GM12891 (cell line): ENCODE measurements at regions not wholly inside any gene's neighbourhood (a gene's known extent, or its start where the extent isn't known, plus 50 kb on each side); places are given as distances from the start of the nearest gene placed in this dataset.

ENCODE experiments used
- PAX5 ChIP-seq: IDR thresholded peaks from 2 replicates; pipeline ENCODE4 v1.6.1; 2011; ENCODE audit warnings: low read length, moderate library complexity, mild to moderate bottlenecking; ENCODE audit not compliant: insufficient read depth, severe bottlenecking
- POLR2A ChIP-seq: IDR thresholded peaks from 2 replicates; pipeline ENCODE4 v1.6.1; 2011; ENCODE audit warnings: low read depth, low read length, control low read depth
- POLR2AphosphoS5 ChIP-seq: IDR thresholded peaks from 2 replicates; pipeline ENCODE4 v1.6.1; 2011; ENCODE audit warnings: low read depth, low read length, control low read depth

GRCh38 chr9:89880721-89881120 lies 275.9 kb downstream of the GADD45G start:
- TF ChIP-seq POLR2AphosphoS5 (no peak), POLR2A (no peak), PAX5 (no peak)
